Left ventricle myocardium inferior (tissue), 1 donor: ENCODE measurements at regions not wholly inside any gene's neighbourhood (a gene's known extent, or its start where the extent isn't known, plus 50 kb on each side); places are given as distances from the start of the nearest gene placed in this dataset.

Experiments used
- DNase-seq: peaks from one replicate; pipeline ENCODE4 v3.0.0-alpha.2; 2020
- H3K27ac ChIP-seq: fragments of 200-600 bp; replicated peaks from 2 replicates; pipeline ENCODE4 v1.8.0; 2021
- H3K27me3 ChIP-seq: fragments of 200-600 bp; 2 replicates; pipeline ENCODE4 v1.8.0; 2021; ENCODE audit warnings: low read depth
- H3K36me3 ChIP-seq: fragments of 200-600 bp; 2 replicates; pipeline ENCODE4 v1.8.0; 2021
- H3K4me1 ChIP-seq: fragments of 200-600 bp; 2 replicates; pipeline ENCODE4 v1.8.0; 2021
- H3K4me3 ChIP-seq: fragments of 200-600 bp; 2 replicates; pipeline ENCODE4 v1.8.0; 2021; ENCODE audit warnings: mild to moderate bottlenecking, moderate library complexity
- H3K9me3 ChIP-seq: fragments of 200-600 bp; replicated peaks from 2 replicates; pipeline ENCODE4 v1.8.0; 2021
- CTCF ChIP-seq: fragments of 200-600 bp; IDR thresholded peaks from 2 replicates; pipeline ENCODE4 v1.8.0; 2021; ENCODE audit warnings: antibody characterized with exemption, mild to moderate bottlenecking, borderline replicate concordance
- intact Hi-C: fragments of 100-400 bp; cut with micrococcal nuclease; formaldehyde crosslinking; loops from one replicate; pipeline ENCODE4 v1.11.0; 2022
- donor health status: DM: no; HTN: yes; CAD: no; lungs with severe emphysema.

- no peak for DNase-seq
- no peaks in the 10 kb centered on the region for H3K9me3 ChIP-seq
- no peak for TF ChIP-seq CTCF
- H3K4me3 ChIP-seq, result no peak overlapping the region
- H3K36me3 ChIP-seq, result no peaks in the 10 kb centered on the region
- peaks cover 15% of the 10 kb centered on the region for H3K27me3 ChIP-seq
- no peak overlapping the region for H3K27ac ChIP-seq
- intact Hi-C loops, result no loop called here
- H3K4me1 ChIP-seq, result no peaks in the 10 kb centered on the region
Observed at GRCh38 chr2:104406261-104406726, 447.6 kb upstream of the POU3F3 start.

GRCh38 chr2:104407641-104408040, 446.3 kb upstream of the POU3F3 start:
- peaks cover 11% of the 10 kb centered on the region for H3K27me3 ChIP-seq
- H3K27ac ChIP-seq, result no peak overlapping the region
- H3K36me3 ChIP-seq, result no peaks in the 10 kb centered on the region
- DNase-seq, result no peak
- intact Hi-C loops, result no loop called here
- H3K4me3 ChIP-seq, result no peak overlapping the region
- TF ChIP-seq CTCF, result no peak
- H3K4me1 ChIP-seq, result no peaks in the 10 kb centered on the region
- H3K9me3 ChIP-seq, result no peaks in the 10 kb centered on the region

DNA sequence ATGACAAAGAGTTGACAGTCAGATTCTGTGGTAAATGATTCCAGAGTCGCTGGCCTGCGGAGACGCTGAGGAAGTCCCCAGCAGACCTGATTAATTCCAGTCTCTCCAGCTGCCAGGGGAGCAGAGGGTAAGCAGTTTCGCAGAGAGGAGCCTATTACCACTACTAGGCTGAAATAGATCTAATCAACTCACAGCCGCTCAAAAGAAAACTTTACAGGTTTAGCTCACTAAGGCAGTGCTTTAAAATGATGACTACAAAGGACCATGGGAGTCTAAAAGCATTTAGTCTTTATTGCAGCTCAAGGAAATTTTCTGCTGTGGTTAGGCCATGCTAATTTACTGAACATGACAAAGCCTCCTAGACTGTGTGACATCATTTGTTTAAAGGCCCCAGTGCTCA, 445.6 kb upstream of the POU3F3 start:
- intact Hi-C loops, result no loop called here
- no peak for TF ChIP-seq CTCF

GRCh38 chr2:104410136-104410535, 443.8 kb upstream of the POU3F3 start:
- DNase-seq, result no peak
- peaks cover 17% of the 10 kb centered on the region for H3K27me3 ChIP-seq
- no peaks in the 10 kb centered on the region for H3K36me3 ChIP-seq
- TF ChIP-seq CTCF, result no peak
- H3K4me3 ChIP-seq, result no peak overlapping the region
- no peak overlapping the region for H3K27ac ChIP-seq
- H3K4me1 ChIP-seq, result no peaks in the 10 kb centered on the region
- no peaks in the 10 kb centered on the region for H3K9me3 ChIP-seq
- intact Hi-C loops, result no loop called here

More for the DNA sequence above, 445.6 kb upstream of the POU3F3 start:
- Histone ChIP-seq H3K27me3 (peaks cover 6% of the 10 kb centered on the region), H3K36me3 (no peaks in the 10 kb centered on the region), H3K4me3 (no peak overlapping the region), H3K4me1 (no peaks in the 10 kb centered on the region), H3K27ac (no peak overlapping the region), H3K9me3 (no peaks in the 10 kb centered on the region)
- no peak for DNase-seq

DNA sequence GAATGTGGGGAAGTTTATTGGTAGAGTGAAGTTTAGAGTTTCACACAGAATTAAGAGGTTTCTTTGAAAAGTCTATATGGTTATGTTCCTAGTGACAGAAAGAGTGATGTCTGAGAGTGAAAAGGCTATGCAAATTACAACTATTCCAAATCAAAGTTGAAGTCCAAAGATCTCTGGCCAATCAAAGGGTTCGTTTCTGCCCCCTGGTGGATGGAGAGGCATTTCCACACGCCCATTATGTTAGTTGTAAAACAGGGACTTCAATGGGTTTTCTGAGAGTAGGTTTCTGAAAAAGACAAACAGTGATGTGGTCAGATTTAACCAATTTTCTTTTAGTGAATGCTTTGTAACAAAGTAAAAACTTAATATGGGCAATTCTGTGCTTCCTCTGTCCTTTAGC, 441.5 kb upstream of the POU3F3 start:
- Histone ChIP-seq H3K27me3 (peaks cover 28% of the 10 kb centered on the region), H3K4me1 (no peaks in the 10 kb centered on the region), H3K36me3 (no peaks in the 10 kb centered on the region), H3K4me3 (no peak overlapping the region), H3K27ac (no peak overlapping the region), H3K9me3 (no peaks in the 10 kb centered on the region)
- DNase-seq, result no peak
- TF ChIP-seq CTCF, result peak; percentile 47
- intact Hi-C loops, result no loop called here

DNA sequence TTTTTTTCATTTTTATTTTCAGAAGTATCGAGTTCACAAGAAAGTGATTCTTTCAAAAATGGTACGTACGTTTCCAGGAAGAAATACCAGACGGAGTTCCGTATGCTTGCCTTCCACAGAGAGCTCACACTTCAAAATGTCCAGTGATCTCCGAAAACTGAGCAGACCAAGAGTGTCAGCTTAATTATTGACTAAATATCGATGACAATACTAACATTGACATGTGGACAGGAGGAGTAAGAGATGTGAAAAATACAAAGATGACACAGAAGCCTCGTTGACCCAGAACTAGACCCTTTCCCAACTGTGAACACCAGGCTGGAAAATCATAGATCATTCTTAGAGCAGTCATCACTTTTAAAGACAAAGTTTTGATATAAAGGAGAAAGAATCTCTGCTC, 440.0 kb upstream of the POU3F3 start:
- no peaks in the 10 kb centered on the region for H3K9me3 ChIP-seq
- DNase-seq, result no peak

More for the DNA sequence above, 440.0 kb upstream of the POU3F3 start:
- Histone ChIP-seq H3K27me3 (peaks cover 28% of the 10 kb centered on the region), H3K27ac (no peak overlapping the region), H3K4me3 (no peak overlapping the region), H3K4me1 (no peaks in the 10 kb centered on the region), H3K36me3 (no peaks in the 10 kb centered on the region)
- no peak for TF ChIP-seq CTCF
- intact Hi-C loops, result no loop called here
